ENCODE measurements at regions not wholly inside any gene's neighbourhood (a gene's known extent, or its start where the extent isn't known, plus 50 kb on each side); places are given as distances from the start of the nearest gene placed in this dataset.

DNA sequence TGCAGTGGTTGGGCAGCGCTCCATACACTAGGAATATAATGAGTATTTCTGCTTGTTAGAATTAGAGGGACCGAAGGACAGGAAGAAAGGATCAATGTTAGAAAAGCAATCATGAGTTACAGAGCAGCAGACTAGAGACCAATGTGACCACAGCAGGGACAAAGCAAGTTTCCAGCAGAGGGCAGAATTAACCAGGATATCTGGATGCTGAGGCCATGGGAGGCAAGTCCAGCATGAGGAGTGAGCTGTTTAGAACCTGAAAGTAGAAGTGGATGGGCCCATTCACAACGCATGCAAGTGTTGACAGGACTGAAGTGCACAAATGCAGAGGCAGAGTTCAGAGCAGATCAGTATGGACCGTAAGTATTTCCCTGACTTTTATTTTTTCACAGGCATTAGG, 910.4 kb upstream of the GYPC start:
- TF ChIP-seq, protein P1, sequence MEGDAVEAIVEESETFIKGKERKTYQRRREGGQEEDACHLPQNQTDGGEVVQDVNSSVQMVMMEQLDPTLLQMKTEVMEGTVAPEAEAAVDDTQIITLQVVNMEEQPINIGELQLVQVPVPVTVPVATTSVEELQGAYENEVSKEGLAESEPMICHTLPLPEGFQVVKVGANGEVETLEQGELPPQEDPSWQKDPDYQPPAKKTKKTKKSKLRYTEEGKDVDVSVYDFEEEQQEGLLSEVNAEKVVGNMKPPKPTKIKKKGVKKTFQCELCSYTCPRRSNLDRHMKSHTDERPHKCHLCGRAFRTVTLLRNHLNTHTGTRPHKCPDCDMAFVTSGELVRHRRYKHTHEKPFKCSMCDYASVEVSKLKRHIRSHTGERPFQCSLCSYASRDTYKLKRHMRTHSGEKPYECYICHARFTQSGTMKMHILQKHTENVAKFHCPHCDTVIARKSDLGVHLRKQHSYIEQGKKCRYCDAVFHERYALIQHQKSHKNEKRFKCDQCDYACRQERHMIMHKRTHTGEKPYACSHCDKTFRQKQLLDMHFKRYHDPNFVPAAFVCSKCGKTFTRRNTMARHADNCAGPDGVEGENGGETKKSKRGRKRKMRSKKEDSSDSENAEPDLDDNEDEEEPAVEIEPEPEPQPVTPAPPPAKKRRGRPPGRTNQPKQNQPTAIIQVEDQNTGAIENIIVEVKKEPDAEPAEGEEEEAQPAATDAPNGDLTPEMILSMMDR (IDR thresholded peaks at IDR 0.05) = peak in 3 of 6 experiments; percentile 39 to 49 (median 46)
- no peak for TF ChIP-seq POLR2A (IDR thresholded peaks at IDR 0.05)
